ENCODE measurements at regions not wholly inside any gene's neighbourhood (a gene's known extent, or its start where the extent isn't known, plus 50 kb on each side); places are given as distances from the start of the nearest gene placed in this dataset.

DNA sequence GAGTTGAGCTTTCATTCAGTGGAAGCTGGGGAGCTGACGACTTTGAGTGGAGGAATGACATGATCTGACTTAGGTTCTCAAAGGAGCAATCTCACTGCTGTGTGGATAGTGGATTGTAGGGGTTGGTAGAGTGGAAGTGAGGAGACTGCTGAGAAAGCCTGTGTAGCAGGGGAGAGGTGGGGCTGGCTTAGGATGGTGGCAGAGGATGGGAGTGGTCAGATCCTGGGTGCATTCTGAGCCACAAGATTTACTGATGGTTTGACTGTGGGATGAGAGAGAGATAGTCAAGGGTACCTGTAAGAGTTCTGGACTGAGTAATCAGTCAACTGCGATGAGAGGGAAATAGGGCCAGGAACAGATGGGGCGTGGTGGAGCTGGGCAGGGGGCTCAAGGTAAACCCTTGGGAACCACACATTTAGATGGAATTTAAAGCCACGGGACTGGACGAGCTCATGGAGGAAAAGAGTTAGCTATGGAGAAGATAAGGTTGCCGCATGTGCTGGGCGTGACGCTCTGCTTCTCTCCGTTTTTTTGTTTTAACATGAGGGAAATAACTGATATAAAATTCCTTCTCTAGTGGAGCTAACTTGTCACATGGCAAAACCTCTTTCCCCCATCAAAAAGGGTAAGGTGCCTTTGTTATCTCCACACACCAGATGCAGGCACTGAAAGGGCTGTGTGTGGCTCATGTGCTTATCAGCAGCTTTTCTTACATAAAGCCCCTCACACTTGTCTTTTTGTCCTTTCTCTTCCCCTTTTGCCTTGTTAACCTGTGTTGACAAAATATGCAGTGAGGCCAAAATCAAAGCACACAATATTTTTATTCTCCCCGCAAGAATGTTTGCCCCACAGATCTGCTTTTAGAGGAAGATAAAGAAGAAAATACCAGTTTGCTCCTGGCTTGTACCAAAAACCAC, 379.8 kb downstream of the TSN start:
- TF ChIP-seq CTCF (IDR thresholded peaks at IDR 0.05) = no peak
- TF ChIP-seq POLR2A (IDR thresholded peaks at IDR 0.05) = no peak
- TF ChIP-seq EP300 (IDR thresholded peaks at IDR 0.05) = no peak

Data from ovary (tissue), 3 donors.